ENCODE measurements at regions not wholly inside any gene's neighbourhood (a gene's known extent, or its start where the extent isn't known, plus 50 kb on each side); places are given as distances from the start of the nearest gene placed in this dataset.

GRCh38 chr9:23493219-23493618 lies 332.8 kb downstream of the ELAVL2 start:
- Mint-ChIP-seq H3K27ac (ENCODE audit: unreplicated experiment) (no peak overlapping the region), H3K9me3 (ENCODE audit: unreplicated experiment) (no peaks in the 10 kb centered on the region), H3K36me3 (ENCODE audit: unreplicated experiment) (no peaks in the 10 kb centered on the region), H3K4me3 (ENCODE audit: unreplicated experiment) (no peak overlapping the region), H3K27me3 (ENCODE audit: unreplicated experiment) (peaks cover 3% of the 10 kb centered on the region), H3K4me1 (ENCODE audit: unreplicated experiment) (no peaks in the 10 kb centered on the region)
- no peak for DNase-seq (ENCODE audit: extremely low spot score, unreplicated experiment)
- no peak for TF ChIP-seq CTCF (IDR thresholded peaks at IDR 0.05)

DNA sequence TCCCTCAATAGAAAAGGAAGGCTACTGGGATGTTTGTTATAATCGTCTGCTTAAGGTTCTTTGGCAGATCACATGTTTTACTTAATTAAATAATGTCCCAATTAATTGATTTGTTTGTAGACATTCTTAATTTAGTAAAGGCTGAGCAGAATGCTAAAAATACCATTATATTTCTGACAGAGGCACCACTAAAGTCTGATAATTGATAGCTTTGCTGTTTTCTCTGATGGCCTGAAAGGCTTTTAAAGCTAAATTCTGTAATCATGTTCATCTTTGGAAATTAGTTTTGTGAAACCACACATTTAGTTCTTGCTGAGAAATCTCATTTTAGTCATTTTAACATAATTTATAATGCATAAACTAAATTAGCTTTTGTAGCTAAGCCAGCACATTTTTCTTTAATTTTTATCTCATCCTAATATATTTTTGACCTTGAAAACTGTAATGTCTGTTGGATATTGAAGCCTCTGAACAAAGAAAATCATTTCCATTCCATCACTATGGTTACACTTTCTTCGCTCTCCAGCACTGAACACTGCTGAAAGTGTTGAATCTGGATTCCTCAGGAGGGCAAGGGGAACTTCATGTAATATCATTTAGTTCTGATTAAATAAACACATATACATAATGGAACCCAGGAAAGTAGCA lies 329.4 kb downstream of the ELAVL2 start:
- no peak overlapping the region for H3K27ac Mint-ChIP-seq (ENCODE audit: unreplicated experiment)
- no peak for DNase-seq (ENCODE audit: extremely low spot score, unreplicated experiment)
- no peaks in the 10 kb centered on the region for H3K36me3 Mint-ChIP-seq (ENCODE audit: unreplicated experiment)
- H3K4me1 Mint-ChIP-seq (ENCODE audit: unreplicated experiment) = no peaks in the 10 kb centered on the region
- no peak for TF ChIP-seq CTCF (IDR thresholded peaks at IDR 0.05)
- no peak overlapping the region for H3K4me3 Mint-ChIP-seq (ENCODE audit: unreplicated experiment)
- H3K9me3 Mint-ChIP-seq (ENCODE audit: unreplicated experiment) = no peaks in the 10 kb centered on the region
- peaks cover 10% of the 10 kb centered on the region for H3K27me3 Mint-ChIP-seq (ENCODE audit: unreplicated experiment)

DNA sequence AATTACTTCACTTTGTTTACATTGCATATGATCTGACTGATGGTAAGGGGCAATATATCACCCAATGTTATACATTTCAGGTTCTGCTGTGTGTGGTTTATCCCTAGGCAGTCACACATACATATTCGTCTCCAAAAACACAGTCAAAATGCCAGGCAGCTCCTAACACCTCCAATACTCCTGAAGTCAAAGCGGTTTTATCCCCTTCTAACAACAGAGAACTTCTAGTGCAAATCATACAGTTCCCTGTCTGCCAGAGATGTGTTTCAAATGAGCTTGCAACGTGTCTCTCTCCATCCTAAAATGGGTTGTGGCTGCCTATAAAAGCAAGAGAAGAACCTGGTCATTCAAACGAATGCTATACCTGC lies 328.9 kb downstream of the ELAVL2 start:
- H3K4me3 Mint-ChIP-seq (ENCODE audit: unreplicated experiment) = no peak overlapping the region
- H3K4me1 Mint-ChIP-seq (ENCODE audit: unreplicated experiment) = no peaks in the 10 kb centered on the region
- no peak for TF ChIP-seq CTCF (IDR thresholded peaks at IDR 0.05)
- H3K27ac Mint-ChIP-seq (ENCODE audit: unreplicated experiment) = no peak overlapping the region
- peaks cover 10% of the 10 kb centered on the region for H3K27me3 Mint-ChIP-seq (ENCODE audit: unreplicated experiment)
- no peaks in the 10 kb centered on the region for H3K9me3 Mint-ChIP-seq (ENCODE audit: unreplicated experiment)
- no peak for DNase-seq (ENCODE audit: extremely low spot score, unreplicated experiment)
- no peaks in the 10 kb centered on the region for H3K36me3 Mint-ChIP-seq (ENCODE audit: unreplicated experiment)

DNA sequence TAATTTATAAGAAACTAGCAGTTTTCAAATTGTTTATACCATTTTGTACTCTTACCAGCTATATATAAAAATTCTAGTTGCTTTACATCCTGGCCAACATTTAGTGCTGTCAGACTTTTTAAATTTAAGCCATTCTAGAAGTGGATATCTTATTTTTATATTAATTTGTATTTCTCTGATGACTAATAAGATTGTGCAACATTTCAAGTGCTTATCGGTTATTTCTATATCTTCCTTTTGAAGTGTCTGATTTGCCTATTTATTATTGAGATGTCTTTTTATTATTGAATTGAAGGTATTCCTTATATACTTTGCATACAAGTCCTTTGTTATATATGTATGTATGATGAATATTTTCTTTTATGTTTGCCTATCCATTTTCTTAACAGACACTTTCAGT lies 324.0 kb downstream of the ELAVL2 start:
- DNase-seq (ENCODE audit: extremely low spot score, unreplicated experiment) = no peak
- H3K27ac Mint-ChIP-seq (ENCODE audit: unreplicated experiment) = no peak overlapping the region
- H3K4me3 Mint-ChIP-seq (ENCODE audit: unreplicated experiment) = no peak overlapping the region
- H3K27me3 Mint-ChIP-seq (ENCODE audit: unreplicated experiment) = peaks cover 10% of the 10 kb centered on the region
- H3K4me1 Mint-ChIP-seq (ENCODE audit: unreplicated experiment) = no peaks in the 10 kb centered on the region
- no peaks in the 10 kb centered on the region for H3K36me3 Mint-ChIP-seq (ENCODE audit: unreplicated experiment)
- TF ChIP-seq CTCF (IDR thresholded peaks at IDR 0.05) = no peak
- peaks cover under 1% of the 10 kb centered on the region for H3K9me3 Mint-ChIP-seq (ENCODE audit: unreplicated experiment)

- Mint-ChIP-seq H3K27ac (ENCODE audit: unreplicated experiment) (no peak overlapping the region), H3K27me3 (ENCODE audit: unreplicated experiment) (no peaks in the 10 kb centered on the region)
Measured at GRCh38 chr9:23522952-23523351, 303.1 kb downstream of the ELAVL2 start.

More at GRCh38 chr9:23522952-23523351, 303.1 kb downstream of the ELAVL2 start:
- Mint-ChIP-seq H3K9me3 (ENCODE audit: unreplicated experiment) (peaks cover 13% of the 10 kb centered on the region), H3K4me3 (ENCODE audit: unreplicated experiment) (no peak overlapping the region), H3K4me1 (ENCODE audit: unreplicated experiment) (no peaks in the 10 kb centered on the region), H3K36me3 (ENCODE audit: unreplicated experiment) (no peaks in the 10 kb centered on the region)
- no peak for DNase-seq (ENCODE audit: extremely low spot score, unreplicated experiment)
- no peak for TF ChIP-seq CTCF (IDR thresholded peaks at IDR 0.05)

All from osteocyte (in vitro differentiated cells).